HG03457 (cell line): ENCODE measurements at regions not wholly inside any gene's neighbourhood (a gene's known extent, or its start where the extent isn't known, plus 50 kb on each side); places are given as distances from the start of the nearest gene placed in this dataset.

Source experiments
- ATAC-seq: cut with Tn5 transposase; IDR thresholded peaks from one replicate; pipeline ENCODE4 v1.9.1; 2021; ENCODE audit warnings: moderate number of reproducible peaks; ENCODE audit not compliant: unreplicated experiment

DNA sequence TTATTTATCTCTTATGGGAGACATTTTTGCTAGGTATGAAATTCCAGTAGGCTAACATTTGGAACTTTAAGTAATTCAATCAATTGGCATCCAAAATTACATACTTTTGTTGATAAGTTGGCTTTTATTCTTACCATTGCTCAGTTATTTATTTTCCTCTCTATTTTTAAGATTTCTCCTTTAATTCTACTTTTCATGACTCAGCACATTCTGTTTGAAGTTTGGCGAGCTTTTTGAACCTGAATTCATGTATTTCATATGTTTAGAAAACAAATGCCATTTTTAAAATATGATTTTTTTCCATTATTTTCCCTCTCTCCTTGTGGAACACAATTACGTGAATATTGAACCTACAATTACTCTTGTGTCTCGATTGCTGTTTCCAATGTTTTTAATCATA lies 2896.3 kb upstream of the PCDH20 start:
- no peak for ATAC-seq

DNA sequence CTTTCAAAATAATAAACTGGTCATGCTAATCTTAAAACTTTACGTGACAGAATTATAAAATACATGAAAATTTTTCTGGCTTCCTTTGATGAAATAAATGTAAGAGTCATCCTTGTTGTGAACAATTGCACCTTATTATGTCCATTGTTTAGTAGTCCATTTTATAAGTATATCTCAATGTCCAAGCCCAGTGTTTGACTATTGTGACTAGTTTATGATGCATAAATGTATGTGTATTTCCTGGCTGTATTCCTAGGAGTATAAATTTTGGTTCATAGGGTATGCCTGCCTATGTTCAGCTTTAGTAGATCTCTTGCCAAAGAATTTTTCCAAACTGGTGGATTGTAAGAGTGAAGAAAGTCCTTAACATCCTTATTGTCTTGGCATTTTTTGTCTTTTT lies 2895.5 kb upstream of the PCDH20 start:
- ATAC-seq: no peak

DNA sequence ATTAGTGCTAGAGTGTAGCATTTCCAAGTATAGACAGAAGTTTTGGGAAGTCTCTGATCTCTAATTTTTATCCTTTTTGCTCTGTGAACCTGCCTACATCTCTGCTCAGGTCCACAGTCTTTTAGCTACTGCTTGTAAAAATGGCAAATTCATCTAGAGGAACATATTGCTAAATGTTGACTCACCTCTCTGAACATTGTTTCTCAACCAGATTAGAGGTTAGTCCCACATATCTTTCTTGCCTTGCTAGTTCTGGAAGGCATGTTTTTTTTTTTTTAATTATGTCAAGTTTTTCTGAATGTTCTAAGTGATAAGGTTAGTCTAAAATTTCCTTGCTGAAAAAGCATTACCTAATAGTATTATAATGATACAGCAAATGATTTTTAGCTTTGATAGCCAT lies 2889.6 kb upstream of the PCDH20 start:
- no peak for ATAC-seq

DNA sequence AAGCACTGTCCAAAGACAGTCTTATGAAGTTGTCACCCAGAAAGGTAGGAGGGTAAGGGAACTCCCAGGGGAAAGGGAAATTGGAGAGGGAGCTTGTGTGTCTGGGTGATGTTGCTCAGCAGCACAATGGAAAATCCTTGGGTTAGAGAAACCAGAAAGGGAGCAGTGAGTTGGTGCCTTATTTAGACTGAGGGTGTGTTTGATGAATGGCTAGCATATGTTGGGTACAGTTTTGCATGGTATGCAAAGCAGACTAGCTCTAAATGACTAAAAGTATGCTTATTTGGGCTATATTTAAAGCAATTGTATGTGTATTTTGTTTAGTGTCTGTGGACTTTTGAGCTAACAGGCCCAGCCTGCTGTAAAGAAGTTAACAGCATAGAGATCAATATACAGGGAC lies 2884.6 kb upstream of the PCDH20 start:
- ATAC-seq: no peak

DNA sequence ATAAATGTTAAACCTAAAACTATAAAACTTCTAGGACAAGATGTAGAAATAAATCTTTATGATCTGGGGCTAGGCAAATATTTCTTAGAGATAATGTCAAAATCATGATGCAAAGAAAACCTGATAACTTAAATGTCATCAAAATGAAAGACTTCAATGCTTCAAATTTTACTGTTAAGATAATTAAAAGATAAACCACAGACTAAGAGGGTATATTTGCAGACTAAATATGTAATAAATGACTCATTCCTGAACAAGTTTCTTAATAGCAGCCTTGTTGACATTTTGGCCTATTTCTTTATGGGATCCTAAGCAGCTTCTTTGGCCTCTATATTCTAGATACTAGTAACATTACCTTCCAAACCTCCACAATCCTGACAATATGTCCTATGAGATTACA lies 2878.3 kb upstream of the PCDH20 start:
- no peak for ATAC-seq

DNA sequence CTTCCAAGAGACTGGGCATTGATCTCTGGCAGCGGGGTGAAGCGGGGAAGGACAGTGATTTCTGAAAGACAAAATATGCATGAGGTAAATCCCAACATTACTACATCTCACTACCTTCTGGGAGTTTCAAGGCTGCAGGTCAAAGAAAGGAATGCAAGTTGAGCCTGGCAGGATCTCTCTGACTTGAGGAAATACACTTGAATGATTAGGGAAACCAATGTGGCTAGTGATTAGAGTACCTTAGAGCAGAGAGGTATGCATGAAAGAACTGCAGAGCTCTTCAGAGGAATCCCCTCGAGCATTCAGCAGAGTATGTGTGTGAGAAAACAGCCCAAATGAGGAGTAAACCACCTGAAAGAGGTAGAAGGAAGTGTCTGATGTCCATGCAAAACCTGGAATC lies 2874.1 kb upstream of the PCDH20 start:
- no peak for ATAC-seq

DNA sequence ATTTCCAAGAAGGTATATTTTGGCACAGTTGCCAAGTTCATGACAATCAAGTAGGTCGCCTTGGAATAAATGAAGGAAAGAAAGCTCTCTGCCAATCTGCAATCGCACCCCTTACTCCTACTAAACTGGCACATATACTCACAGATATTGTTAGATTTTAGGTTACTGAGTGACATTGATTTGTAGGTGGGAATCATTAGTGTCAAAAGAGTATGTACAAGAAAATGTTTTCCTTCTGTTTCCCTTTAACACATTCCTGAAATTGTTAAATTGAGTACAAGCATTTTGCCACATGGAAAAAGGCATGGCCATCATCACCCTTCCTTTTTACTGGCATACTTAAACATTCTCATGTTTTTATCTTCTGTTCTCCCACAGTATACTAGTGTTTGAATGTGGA lies 2868.3 kb upstream of the PCDH20 start:
- ATAC-seq: no peak

DNA sequence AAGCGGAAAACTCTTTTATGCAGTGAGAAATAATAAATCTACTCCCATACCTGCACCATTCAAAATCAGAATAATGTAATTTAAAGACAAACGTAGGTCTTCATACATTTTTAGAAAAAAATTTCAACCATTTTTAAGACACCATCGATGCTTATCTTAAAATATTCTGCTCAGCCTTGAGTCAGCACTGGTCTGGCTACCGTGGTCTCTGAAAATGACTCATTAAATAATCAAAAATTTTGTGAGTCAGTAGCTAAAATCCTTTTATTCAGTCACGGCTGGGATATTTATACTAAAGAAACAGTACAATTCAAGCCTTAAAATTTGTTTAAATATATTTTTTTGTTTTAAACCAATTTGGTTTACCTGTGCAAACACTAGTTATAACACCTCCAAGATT lies 2862.8 kb upstream of the PCDH20 start:
- no peak for ATAC-seq

DNA sequence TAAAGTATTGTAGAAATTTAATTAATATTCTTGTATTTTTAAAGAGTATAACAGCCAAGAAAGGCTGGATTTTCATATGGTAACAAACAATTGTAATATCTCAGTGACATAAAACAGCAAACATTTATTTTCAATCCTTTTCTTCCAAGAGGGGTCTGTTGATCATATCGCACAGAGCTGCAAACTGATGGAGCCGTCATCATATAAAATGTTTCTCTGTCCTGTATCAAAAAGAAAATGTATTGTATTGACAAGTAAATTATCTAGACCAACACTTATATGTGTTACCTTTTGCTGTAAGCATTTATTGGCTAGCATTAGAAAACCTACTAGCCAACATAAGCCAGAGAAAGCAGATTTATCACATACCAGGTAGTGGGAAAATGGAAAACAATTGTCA lies 2861.4 kb upstream of the PCDH20 start:
- ATAC-seq: no peak

DNA sequence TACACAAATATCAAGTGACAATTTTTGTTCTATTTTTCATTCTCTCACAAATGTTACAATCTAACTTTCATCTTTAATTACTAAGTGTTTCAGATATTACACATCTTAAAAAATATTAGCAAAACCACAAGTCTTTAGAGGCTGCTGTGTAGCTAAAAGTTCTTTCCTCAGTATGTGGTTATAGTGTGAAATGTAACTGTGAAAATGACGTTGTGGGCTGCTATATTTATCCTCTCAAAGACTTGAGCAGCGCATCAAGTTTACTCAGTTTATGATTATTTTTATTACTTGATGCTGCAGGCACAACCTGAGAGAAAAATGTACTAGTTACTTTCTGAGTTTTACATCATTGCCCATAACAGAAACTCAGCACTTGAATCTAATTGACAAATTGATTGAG lies 2860.6 kb upstream of the PCDH20 start:
- ATAC-seq: no peak

DNA sequence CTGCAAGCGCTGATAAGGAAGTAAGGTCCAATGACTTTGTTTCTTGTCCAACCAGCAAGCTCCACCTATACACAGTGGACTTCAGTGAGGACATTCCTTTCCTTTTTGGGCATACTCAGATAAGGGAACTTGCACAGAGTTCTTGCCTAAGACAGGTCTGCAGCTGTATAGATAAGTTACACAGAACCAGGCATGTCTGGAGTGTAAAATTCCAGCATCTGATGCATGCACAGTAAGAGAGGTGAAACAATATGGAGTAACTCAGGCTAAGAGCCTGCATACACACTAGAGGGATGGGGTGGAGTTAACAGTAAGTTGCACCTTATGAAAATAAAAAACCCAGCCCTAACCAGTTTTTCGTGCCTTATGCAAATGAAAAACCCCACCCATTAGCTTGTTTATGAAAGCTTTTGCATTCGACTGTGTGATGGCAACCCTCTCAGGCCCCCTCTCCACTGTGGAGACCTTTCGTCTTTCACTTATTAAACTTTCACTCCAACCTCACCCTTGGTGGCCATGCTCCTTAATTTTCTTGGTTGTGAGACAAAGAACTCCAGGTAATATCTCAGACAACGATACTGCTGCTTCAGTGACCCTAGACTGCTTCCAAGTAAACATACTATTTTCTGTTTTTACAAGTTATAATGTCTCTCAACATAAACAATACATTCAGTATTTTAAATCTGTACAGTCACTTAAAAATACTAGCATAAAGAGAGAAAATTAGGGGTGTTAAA lies 2859.0 kb upstream of the PCDH20 start:
- no peak for ATAC-seq

DNA sequence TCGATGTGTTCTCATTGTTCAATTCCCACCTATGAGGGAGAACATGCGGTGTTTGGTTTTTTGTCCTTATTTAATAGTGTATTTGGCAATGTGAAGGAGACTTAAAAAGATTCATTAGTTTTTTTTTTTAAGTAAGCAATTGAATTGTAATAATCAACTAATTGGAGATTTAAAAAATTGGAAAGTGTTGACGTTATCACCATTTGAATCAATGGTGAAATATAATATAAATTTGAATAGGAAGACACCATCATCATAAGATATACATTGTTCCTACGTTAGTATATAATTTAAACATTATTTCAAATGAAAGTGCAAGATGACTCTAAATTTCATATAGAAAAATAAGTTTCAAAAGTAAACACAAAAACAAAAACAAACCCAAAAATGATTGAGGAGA lies 2858.1 kb upstream of the PCDH20 start:
- no peak for ATAC-seq

DNA sequence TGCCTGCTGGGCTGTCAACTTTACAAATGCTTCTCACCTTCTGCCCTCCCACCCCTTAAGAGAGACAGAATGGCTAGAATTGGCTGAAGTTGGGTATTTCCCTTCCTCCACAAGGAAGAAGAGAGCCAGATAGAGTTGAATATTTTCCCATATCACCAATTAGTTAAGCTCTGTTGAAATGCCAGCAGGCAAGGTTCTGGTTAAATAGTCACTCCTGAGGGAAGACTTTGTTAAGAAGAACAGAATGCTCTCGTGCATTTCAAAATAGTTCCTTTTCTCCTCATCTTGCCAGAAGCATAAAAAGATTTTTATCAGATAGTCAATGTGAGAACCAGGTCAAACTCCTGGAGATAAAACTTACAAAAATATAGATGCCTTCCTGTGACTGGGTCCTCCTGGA lies 2857.0 kb upstream of the PCDH20 start:
- ATAC-seq: no peak

DNA sequence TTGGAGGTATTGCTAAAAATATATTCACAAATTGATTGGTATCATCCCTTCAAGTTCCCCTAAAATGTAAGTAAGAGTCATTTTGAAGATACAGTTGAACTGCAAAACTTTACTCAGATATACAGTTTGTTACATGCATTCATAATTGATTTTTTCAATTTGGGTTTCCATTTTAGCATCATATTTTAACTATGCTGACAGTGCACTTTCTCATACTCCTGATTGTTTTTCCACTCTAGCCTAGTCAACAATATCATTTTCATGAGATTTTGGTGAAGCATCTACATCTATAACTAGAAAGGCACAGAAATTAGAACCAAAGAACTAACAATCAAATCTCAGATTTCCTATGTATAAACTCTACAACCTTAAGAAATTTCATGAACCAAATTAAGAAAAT lies 2850.4 kb upstream of the PCDH20 start:
- no peak for ATAC-seq

DNA sequence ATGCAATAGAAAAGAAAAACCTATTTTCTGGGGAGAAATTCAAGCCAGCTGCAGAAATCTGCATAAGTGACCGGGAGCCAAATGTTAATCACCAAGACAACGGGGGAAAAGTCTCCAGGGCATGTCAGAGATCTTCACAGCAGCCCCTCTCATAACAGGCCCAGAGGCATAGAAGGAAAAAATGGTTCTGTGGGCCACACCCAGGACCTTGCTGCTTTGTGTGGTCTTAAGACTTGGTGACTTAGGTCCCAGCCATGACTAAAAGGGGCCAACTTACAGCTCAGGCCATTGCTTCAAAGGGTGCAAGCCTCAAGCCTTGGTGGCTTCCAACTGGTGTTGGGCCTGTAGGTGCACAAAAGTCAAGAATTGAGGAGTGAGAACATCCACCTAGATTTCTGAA lies 2847.6 kb upstream of the PCDH20 start:
- ATAC-seq: no peak

DNA sequence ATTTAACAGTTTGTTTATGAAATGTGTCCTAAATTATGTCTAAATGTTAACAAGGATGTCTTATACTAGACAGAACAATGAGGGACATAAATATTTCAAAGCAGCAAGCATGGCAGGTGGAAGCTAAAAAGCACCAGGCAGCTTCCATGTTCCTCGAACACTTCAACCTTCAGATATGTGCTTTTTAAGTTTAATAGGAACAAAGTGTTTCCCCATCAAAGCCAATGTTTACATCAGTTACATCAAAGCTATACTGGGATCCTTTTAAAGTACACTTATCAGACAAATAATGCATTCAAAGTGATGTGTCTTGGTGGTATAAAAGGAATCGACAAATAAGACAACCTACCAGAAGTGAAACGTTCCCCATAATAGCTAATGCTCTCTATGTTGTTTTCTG lies 2841.1 kb upstream of the PCDH20 start:
- ATAC-seq: no peak

DNA sequence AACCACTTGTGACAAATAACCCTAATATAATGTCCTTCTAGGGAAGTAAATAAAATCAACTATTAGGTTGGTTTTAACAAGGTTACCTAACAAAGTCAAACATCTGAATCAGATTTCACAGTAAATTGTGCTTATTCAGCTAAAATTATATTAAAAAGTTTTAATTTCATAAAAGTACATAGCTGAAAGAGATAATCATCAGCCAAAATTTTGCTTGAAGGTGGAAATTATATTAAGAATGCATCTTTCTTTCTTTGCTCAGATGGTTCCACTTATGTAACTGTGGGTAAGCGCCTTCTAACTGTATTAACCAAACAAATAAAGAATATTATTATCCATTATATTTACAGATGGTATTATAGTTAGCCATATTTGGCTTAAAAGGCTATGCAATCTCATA lies 2840.3 kb upstream of the PCDH20 start:
- no peak for ATAC-seq

DNA sequence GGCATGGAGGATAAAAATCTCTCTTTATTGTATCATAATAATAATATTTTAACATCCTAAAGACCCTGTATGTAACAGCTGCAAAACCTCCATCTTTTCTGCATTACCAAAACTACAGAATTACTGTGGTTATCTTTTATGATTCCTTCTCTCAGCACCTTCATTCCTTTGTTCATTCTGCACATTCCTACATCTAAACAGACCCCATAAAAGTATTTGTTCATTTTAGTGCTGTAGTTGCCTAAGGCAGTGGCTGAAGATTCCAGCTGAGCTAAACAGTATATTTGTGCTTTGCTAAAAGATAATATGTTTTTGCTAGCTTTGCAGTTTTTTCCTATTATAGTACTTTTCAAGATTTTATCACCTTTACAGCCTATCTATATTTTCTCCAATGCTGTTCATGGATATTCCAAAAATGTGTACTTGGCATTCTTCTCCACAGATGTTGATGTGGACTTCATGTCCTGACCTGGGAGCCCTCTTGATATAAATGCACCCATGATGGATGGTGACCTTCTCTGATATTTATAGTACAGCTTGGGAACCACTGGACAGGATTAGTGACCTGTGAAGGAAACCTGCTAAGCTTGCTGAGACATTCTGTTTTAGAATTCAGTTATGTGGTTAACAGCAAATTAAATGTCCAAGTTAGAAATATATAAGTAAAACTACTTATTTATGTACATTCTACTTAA lies 2832.9 kb upstream of the PCDH20 start:
- ATAC-seq: no peak

DNA sequence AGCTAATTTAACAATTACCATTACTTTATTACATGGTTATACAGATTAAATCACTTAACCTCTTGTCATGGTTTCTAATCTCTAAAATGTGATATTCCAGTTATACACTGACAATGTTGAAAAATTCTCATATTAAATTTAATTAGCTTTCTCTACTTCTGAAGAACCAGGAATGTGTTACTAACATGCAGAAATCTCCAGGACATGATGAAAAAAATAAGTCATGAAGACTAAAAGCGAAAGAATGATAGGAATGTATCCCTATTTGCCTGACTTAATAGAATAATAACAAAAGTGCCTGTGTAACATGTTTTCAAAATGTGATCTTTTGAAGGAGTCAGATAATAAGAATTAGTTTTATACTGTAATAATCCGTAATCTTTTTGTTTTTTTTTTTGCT lies 2823.7 kb upstream of the PCDH20 start:
- no peak for ATAC-seq

DNA sequence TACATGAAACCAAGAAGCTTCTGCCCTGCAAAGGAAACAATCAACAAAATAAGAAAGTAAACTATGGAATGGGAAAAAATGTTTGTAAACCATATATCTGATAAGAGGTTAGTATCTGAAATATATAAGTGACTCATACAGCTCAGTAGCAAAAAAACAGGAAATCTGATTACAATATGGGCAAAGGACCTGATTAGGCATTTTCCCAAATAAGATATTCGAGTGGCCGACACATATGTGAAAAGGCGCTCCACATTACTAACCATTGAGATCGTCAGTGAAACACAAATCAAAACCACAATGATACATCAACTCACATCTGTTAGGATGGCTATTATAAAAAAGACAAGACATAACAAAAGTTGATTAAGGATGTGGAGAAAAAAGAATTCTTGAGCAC lies 2818.6 kb upstream of the PCDH20 start:
- ATAC-seq: no peak

DNA sequence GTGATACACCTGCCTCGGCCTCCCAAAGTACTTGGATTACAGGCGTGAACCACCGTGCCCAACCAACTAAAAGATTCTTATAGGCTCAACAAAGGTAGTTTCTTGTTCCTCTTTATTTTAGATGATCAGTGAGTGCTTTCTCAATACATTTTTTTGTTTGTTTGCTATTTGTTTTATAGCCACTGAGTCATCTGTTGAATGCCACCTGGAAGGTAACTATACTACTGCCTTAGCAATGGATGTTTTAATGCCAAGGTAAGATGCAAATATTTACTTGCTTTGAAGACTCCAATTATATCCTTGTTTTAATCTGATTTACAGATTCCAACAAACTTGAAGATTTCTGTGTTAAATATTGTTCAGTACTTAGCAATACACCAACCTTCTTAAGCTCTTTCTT lies 2807.4 kb upstream of the PCDH20 start:
- ATAC-seq: no peak

DNA sequence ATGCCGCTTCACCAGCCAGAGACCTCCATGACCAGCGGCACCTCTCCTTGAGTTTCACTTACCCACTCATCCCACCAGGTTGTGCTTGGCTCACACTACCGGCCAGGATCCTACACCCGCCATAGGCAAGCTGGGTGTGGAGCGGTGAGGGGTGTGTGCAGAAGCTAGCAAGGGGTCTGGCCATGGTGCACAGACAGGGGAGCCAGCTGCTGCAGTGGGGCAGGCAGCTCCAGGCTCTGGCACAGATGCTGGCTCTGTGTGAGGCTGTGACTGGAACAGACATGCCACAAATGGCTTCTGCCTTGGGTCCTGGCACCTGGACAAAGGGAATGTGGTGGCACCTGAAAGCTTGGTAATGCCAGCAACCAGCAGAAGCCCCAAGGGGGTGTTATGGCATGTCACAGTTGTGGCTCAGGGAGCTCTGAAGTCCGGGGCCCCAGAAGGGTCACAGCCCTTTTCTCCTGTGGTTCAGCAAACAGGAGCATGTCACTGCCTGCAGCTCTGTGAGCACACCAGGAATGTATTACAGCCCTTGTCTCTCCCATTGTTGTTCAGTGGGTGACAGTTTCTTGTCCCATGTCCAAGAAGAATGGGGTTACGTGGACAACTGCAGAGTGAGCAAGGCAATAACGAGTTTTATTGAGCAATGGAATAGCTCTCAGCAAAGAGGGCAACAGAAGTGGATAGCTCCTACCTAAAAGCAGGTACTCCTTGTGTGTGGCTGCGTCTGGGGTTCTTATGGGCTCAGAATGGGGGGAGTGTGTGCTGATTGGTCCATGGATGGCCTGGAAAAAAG lies 2791.0 kb upstream of the PCDH20 start:
- ATAC-seq: no peak
